ENCODE measurements at regions not wholly inside any gene's neighbourhood (a gene's known extent, or its start where the extent isn't known, plus 50 kb on each side); places are given as distances from the start of the nearest gene placed in this dataset.

DNA sequence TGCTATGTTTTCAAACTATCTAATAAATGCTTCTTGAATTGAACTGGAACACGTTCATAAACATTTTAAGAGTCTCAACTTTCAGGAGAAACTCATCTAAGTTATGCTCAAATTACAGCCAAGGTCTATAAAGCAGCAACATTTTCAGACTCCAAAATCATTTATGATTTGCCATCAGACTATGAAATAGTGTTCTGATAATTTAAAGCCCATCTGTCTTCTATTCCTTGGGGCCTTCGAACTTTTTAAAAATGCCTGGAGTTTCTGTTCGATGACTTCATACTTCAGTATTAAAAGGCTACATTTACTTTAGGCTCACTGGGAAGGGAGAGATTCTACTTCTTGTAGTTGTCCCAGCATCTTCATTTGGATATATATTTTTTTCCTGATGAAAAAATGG is 73.6 kb upstream of the NXPH2 start:
- TF ChIP-seq, protein P1, sequence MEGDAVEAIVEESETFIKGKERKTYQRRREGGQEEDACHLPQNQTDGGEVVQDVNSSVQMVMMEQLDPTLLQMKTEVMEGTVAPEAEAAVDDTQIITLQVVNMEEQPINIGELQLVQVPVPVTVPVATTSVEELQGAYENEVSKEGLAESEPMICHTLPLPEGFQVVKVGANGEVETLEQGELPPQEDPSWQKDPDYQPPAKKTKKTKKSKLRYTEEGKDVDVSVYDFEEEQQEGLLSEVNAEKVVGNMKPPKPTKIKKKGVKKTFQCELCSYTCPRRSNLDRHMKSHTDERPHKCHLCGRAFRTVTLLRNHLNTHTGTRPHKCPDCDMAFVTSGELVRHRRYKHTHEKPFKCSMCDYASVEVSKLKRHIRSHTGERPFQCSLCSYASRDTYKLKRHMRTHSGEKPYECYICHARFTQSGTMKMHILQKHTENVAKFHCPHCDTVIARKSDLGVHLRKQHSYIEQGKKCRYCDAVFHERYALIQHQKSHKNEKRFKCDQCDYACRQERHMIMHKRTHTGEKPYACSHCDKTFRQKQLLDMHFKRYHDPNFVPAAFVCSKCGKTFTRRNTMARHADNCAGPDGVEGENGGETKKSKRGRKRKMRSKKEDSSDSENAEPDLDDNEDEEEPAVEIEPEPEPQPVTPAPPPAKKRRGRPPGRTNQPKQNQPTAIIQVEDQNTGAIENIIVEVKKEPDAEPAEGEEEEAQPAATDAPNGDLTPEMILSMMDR (IDR thresholded peaks at IDR 0.05) = no peak
- no peak for TF ChIP-seq POLR2A (IDR thresholded peaks at IDR 0.05)

All from testis (tissue), 2 donors.